Naive B cell (primary cell): ENCODE measurements at regions not wholly inside any gene's neighbourhood (a gene's known extent, or its start where the extent isn't known, plus 50 kb on each side); places are given as distances from the start of the nearest gene placed in this dataset.

Experiments used
- ATAC-seq, 2 donors: fragments of 150-1000 bp; cut with Tn5 transposase; 2 replicates each; pipeline ENCODE4 v1.10.0; 2021; ENCODE audit warnings: low read depth in 2 of 2, mild to moderate bottlenecking in 2 of 2, moderate library complexity in 2 of 2
- DNase-seq: peaks from one replicate; pipeline ENCODE4 v3.0.0; 2022
- H3K27ac Mint-ChIP-seq, 6 donors: one replicate each; pipeline ENCODE4 v1.8.0; 2020 to 2022; ENCODE audit warnings: mild to moderate bottlenecking in 6 of 6, mixed read lengths in 6 of 6, moderate library complexity in 5 of 6, inconsistent platforms in 2 of 6
- H3K27me3 Mint-ChIP-seq, 3 donors: one replicate each; pipeline ENCODE4 v1.8.0; 2021 to 2022; ENCODE audit warnings: mixed read lengths in 3 of 3, mild to moderate bottlenecking in 1 of 3
- H3K36me3 Mint-ChIP-seq, 2 donors: one replicate each; pipeline ENCODE4 v1.8.0; 2020 to 2022; ENCODE audit warnings: mixed read lengths in 2 of 2, inconsistent platforms in 1 of 2, mild to moderate bottlenecking in 1 of 2
- H3K4me1 Mint-ChIP-seq, 3 donors: one replicate each; pipeline ENCODE4 v1.8.0; 2020 to 2022; ENCODE audit warnings: mixed read lengths in 3 of 3, inconsistent platforms in 1 of 3, mild to moderate bottlenecking in 1 of 3, moderate library complexity in 1 of 3
- H3K4me3 Mint-ChIP-seq, 8 donors: one replicate each; pipeline ENCODE4 v1.8.0; 2020 to 2022; ENCODE audit warnings: mild to moderate bottlenecking in 8 of 8, mixed read lengths in 8 of 8, moderate library complexity in 8 of 8, inconsistent platforms in 2 of 8
- H3K9me3 Mint-ChIP-seq, 7 donors: one replicate each; pipeline ENCODE4 v1.8.0; 2020 to 2022; ENCODE audit warnings: mixed read lengths in 7 of 7, mild to moderate bottlenecking in 5 of 7, inconsistent platforms in 2 of 7, moderate library complexity in 1 of 7

GRCh38 chr4:55175779-55176231 lies 50.4 kb upstream of the KDR start:
- no peak for ATAC-seq
- Mint-ChIP-seq H3K36me3 (no peaks in the 10 kb centered on the region), H3K27ac (no peak overlapping the region), H3K9me3 (peaks cover 0 to 2% (median 0%) of the 10 kb centered on the region in 7 donors), H3K4me1 (no peaks in the 10 kb centered on the region), H3K27me3 (peaks cover 0 to 23% (median 7%) of the 10 kb centered on the region in 3 donors), H3K4me3 (no peak overlapping the region)
- no peak for DNase-seq

GRCh38 chr4:55176497-55176896 lies 51.1 kb upstream of the KDR start:
- Mint-ChIP-seq H3K27ac (no peak overlapping the region), H3K4me3 (no peak overlapping the region), H3K36me3 (no peaks in the 10 kb centered on the region), H3K4me1 (no peaks in the 10 kb centered on the region), H3K27me3 (peaks cover 4 to 23% (median 12%) of the 10 kb centered on the region in 3 donors), H3K9me3 (peaks cover 0 to 2% (median 0%) of the 10 kb centered on the region in 7 donors)
- DNase-seq (no peak), ATAC-seq (no peak)

GRCh38 chr4:55177461-55177860 lies 52.1 kb upstream of the KDR start:
- Mint-ChIP-seq H3K27ac (no peak overlapping the region), H3K4me3 (no peak overlapping the region), H3K27me3 (peaks cover 4 to 23% (median 12%) of the 10 kb centered on the region in 3 donors), H3K36me3 (no peaks in the 10 kb centered on the region), H3K4me1 (no peaks in the 10 kb centered on the region), H3K9me3 (peaks cover 0 to 2% (median 0%) of the 10 kb centered on the region in 7 donors)
- ATAC-seq (no peak), DNase-seq (no peak)

- Mint-ChIP-seq H3K9me3 (no peaks in the 10 kb centered on the region), H3K27me3 (peaks cover 4 to 16% (median 5%) of the 10 kb centered on the region in 3 donors), H3K36me3 (no peaks in the 10 kb centered on the region), H3K27ac (no peak overlapping the region), H3K4me3 (no peak overlapping the region), H3K4me1 (no peaks in the 10 kb centered on the region)
- DNase-seq = no peak
- ATAC-seq = no peak
Measured at GRCh38 chr4:55178226-55179005, 53.0 kb upstream of the KDR start.

- Mint-ChIP-seq H3K4me1 (no peaks in the 10 kb centered on the region), H3K27ac (no peak overlapping the region), H3K27me3 (peaks cover 4 to 7% (median 5%) of the 10 kb centered on the region in 3 donors), H3K36me3 (no peaks in the 10 kb centered on the region), H3K9me3 (no peaks in the 10 kb centered on the region), H3K4me3 (no peak overlapping the region)
- ATAC-seq = no peak
- no peak for DNase-seq
Measured at GRCh38 chr4:55181010-55182005, 55.9 kb upstream of the KDR start.

GRCh38 chr4:55183926-55184599 lies 58.7 kb upstream of the KDR start:
- peaks cover 4 to 16% (median 10%) of the 10 kb centered on the region in 3 donors for H3K27me3 Mint-ChIP-seq

GRCh38 chr4:55184600-55185523 lies 59.5 kb upstream of the KDR start:
- Mint-ChIP-seq H3K27me3 (peaks cover 4 to 16% (median 10%) of the 10 kb centered on the region in 3 donors), H3K4me1 (no peaks in the 10 kb centered on the region)
- DNase-seq = no peak

More at GRCh38 chr4:55183926-55184599, 58.7 kb upstream of the KDR start:
- Mint-ChIP-seq H3K9me3 (peaks cover 0 to under 1% (median 0%) of the 10 kb centered on the region in 7 donors), H3K36me3 (no peaks in the 10 kb centered on the region), H3K4me1 (no peaks in the 10 kb centered on the region), H3K4me3 (no peak overlapping the region), H3K27ac (no peak overlapping the region)
- no peak for DNase-seq
- ATAC-seq = no peak

GRCh38 chr4:55186123-55186522 lies 60.7 kb upstream of the KDR start:
- DNase-seq = no peak
- H3K4me1 Mint-ChIP-seq = no peaks in the 10 kb centered on the region
- no peak for ATAC-seq

More at GRCh38 chr4:55184600-55185523, 59.5 kb upstream of the KDR start:
- Mint-ChIP-seq H3K27ac (no peak overlapping the region), H3K4me3 (no peak overlapping the region), H3K36me3 (no peaks in the 10 kb centered on the region), H3K9me3 (peaks cover 0 to 3% (median 0%) of the 10 kb centered on the region in 7 donors)
- ATAC-seq = no peak

GRCh38 chr4:55186700-55187099 lies 61.3 kb upstream of the KDR start:
- ATAC-seq (no peak), DNase-seq (no peak)
- no peaks in the 10 kb centered on the region for H3K4me1 Mint-ChIP-seq
- no peak overlapping the region for H3K27ac Mint-ChIP-seq
- H3K27me3 Mint-ChIP-seq = peaks cover 0 to 16% (median 5%) of the 10 kb centered on the region in 3 donors
- H3K4me3 Mint-ChIP-seq = no peak overlapping the region
- no peaks in the 10 kb centered on the region for H3K36me3 Mint-ChIP-seq
- H3K9me3 Mint-ChIP-seq = peaks cover 0 to 4% (median 0%) of the 10 kb centered on the region in 7 donors

More at GRCh38 chr4:55186123-55186522, 60.7 kb upstream of the KDR start:
- no peaks in the 10 kb centered on the region for H3K36me3 Mint-ChIP-seq
- H3K27ac Mint-ChIP-seq = no peak overlapping the region
- H3K9me3 Mint-ChIP-seq = peaks cover 0 to 4% (median 0%) of the 10 kb centered on the region in 7 donors
- peaks cover 2 to 16% (median 8%) of the 10 kb centered on the region in 3 donors for H3K27me3 Mint-ChIP-seq
- H3K4me3 Mint-ChIP-seq = no peak overlapping the region

- H3K9me3 Mint-ChIP-seq = peaks cover 0 to 10% (median 7%) of the 10 kb centered on the region in 7 donors
- no peak overlapping the region for H3K27ac Mint-ChIP-seq
- H3K36me3 Mint-ChIP-seq = no peaks in the 10 kb centered on the region
- H3K4me3 Mint-ChIP-seq = no peak overlapping the region
- H3K4me1 Mint-ChIP-seq = no peaks in the 10 kb centered on the region
- peaks cover under 1 to 10% (median under 1%) of the 10 kb centered on the region in 3 donors for H3K27me3 Mint-ChIP-seq
- DNase-seq (no peak), ATAC-seq (no peak)
Measured at GRCh38 chr4:55214172-55214571, 88.8 kb upstream of the KDR start.

- no peak for ATAC-seq
- no peak overlapping the region for H3K27ac Mint-ChIP-seq
- no peaks in the 10 kb centered on the region for H3K36me3 Mint-ChIP-seq
- no peaks in the 10 kb centered on the region for H3K4me1 Mint-ChIP-seq
- peaks cover 4 to 15% (median 4%) of the 10 kb centered on the region in 3 donors for H3K27me3 Mint-ChIP-seq
- H3K4me3 Mint-ChIP-seq = no peak overlapping the region
- peaks cover 0 to 5% (median 0%) of the 10 kb centered on the region in 7 donors for H3K9me3 Mint-ChIP-seq
- no peak for DNase-seq
Measured at GRCh38 chr4:55215087-55215486, 89.7 kb upstream of the KDR start.
